ENCODE measurements at regions not wholly inside any gene's neighbourhood (a gene's known extent, or its start where the extent isn't known, plus 50 kb on each side); places are given as distances from the start of the nearest gene placed in this dataset.

GRCh38 chr4:171031338-171031737 is 781.9 kb upstream of the GALNTL6 start:
- H3K4me3 ChIP-seq (ENCODE audit: low read length), result no peak overlapping the region
- TF ChIP-seq CTCF (conservative IDR thresholded peaks at IDR 0.05; ENCODE audit: low read depth, low read length), result no peak
- DNase-seq (ENCODE audit: low read depth), result no peak

GRCh38 chr4:171025776-171026175 is 787.4 kb upstream of the GALNTL6 start:
- no peak overlapping the region for H3K4me3 ChIP-seq (ENCODE audit: low read length)
- no peak for TF ChIP-seq CTCF (conservative IDR thresholded peaks at IDR 0.05; ENCODE audit: low read depth, low read length)
- peak; percentile 23 for DNase-seq (ENCODE audit: low read depth)

DNA sequence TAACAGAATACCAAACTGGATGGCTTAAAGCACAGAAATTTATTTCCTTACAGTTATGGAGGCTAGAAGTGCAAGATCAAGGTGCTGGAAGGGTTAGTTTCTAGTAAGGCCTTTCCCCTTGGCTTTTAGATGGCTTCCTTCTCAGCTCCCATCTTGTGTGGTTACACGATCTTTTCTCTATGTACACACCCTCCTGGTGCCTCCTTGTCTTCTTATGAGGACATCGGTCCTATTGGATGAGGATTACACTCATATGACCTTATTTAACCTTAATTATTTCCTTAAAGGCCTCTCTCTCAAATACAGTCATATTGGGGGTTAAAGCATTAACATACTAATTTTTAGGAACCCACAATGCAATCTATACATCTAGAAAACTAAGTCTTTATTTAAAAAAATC is 787.9 kb upstream of the GALNTL6 start:
- no peak for TF ChIP-seq CTCF (conservative IDR thresholded peaks at IDR 0.05; ENCODE audit: low read depth, low read length)
- H3K4me3 ChIP-seq (ENCODE audit: low read length), result no peak overlapping the region
- no peak for DNase-seq (ENCODE audit: low read depth)

DNA sequence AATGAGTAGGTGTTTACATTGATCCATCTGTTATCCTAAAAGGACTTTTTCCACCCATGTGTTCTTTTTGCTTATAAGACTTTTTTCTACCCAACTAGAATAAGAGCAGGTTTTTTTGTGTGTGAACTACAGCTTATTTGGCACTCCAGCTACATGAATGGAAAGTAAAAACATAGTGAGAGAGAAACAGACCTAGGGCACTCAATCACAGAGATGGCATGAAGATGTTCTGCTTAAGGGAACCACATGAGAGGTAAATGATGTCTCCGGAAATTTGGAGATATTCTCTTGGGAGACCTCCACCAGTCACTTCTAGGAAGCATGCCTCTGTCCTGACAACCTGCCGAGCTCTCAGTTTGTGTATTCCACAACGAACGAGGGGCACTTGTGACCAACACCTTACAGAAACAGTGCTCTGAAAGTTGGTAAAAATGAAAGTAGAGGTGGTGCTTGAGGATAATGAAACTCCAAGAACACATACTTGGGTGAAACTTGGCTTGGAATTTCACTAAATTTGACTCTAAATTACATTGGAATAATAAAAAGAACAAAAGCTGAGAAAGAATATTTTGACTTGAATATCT is 788.4 kb upstream of the GALNTL6 start:
- DNase-seq (ENCODE audit: low read depth), result no peak
- no peak for TF ChIP-seq CTCF (conservative IDR thresholded peaks at IDR 0.05; ENCODE audit: low read depth, low read length)
- H3K4me3 ChIP-seq (ENCODE audit: low read length), result no peak overlapping the region

DNA sequence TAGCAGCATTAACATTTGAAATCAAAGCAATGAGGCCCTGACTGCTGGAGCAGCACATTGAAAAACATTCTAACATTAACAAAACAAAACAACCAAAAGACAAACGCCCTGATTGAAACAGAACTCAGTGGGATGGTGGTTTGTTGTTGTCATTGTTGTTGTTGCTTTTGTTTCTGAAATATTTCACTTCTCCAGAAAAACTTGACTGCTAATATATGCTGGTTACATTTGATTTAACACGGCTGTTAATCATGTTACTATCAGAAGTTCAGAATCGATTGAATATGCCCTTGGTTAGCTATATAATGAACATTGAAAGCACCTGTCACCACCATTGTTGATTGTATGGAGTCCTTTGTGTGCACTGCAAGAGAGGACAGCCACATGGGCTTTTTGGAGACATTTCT is 790.4 kb upstream of the GALNTL6 start:
- no peak for DNase-seq (ENCODE audit: low read depth)
- H3K4me3 ChIP-seq (ENCODE audit: low read length), result no peak overlapping the region
- TF ChIP-seq CTCF (conservative IDR thresholded peaks at IDR 0.05; ENCODE audit: low read depth, low read length), result no peak

- DNase-seq (ENCODE audit: low read depth), result no peak
- H3K4me3 ChIP-seq (ENCODE audit: low read length), result no peak overlapping the region
- TF ChIP-seq CTCF (conservative IDR thresholded peaks at IDR 0.05; ENCODE audit: low read depth, low read length), result no peak
Measured at GRCh38 chr4:171017593-171017992, 795.6 kb upstream of the GALNTL6 start.

DNA sequence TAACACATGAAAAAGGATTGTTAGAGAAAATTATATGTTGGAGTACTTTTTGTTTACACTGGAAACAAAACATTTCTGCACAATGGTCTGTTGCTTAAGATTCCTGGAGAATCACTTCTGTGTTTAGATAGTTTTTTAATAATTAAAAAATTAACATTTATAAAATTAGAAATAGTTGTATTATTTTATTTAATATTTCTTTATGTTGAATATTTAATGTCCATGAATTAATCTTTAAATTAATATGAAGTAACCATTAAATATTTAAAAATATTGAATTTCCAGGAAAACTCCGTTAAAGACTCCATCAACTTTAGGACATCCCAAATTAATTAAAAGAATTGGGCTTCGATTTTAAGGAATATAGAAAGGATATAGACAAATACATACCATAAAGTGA is 797.1 kb upstream of the GALNTL6 start:
- H3K4me3 ChIP-seq (ENCODE audit: low read length), result no peak overlapping the region
- DNase-seq (ENCODE audit: low read depth), result no peak
- TF ChIP-seq CTCF (conservative IDR thresholded peaks at IDR 0.05; ENCODE audit: low read depth, low read length), result no peak

All from retinal pigment epithelial cell (primary cell).